GM12864 (cell line): ENCODE measurements at regions not wholly inside any gene's neighbourhood (a gene's known extent, or its start where the extent isn't known, plus 50 kb on each side); places are given as distances from the start of the nearest gene placed in this dataset.

Source experiments
- DNase-seq: peaks from one replicate; pipeline ENCODE4 v3.0.0-alpha.2; 2011; ENCODE audit warnings: low read depth
- H3K4me3 ChIP-seq: 2 replicates; pipeline ENCODE4 v1.5.1; 2011; ENCODE audit warnings: mild to moderate bottlenecking, low read depth, low read length, control low read depth
- CTCF ChIP-seq: IDR thresholded peaks from 2 replicates; pipeline ENCODE4 v1.5.1; 2011; ENCODE audit warnings: low read depth, mild to moderate bottlenecking, moderate library complexity, low read length, control low read depth, inconsistent platforms; ENCODE audit errors: missing control alignments

- DNase-seq, result no peak
- H3K4me3 ChIP-seq, result no peak overlapping the region
- TF ChIP-seq CTCF, result no peak
These were observed 434.5 kb downstream of the HDGFL1 start for GRCh38 chr6:23003671-23004467.

- no peak for TF ChIP-seq CTCF
- no peak for DNase-seq
- no peak overlapping the region for H3K4me3 ChIP-seq
These were observed 437.3 kb downstream of the HDGFL1 start for GRCh38 chr6:23006656-23007055.

GRCh38 chr6:23011615-23012014, 442.2 kb downstream of the HDGFL1 start:
- DNase-seq, result no peak
- TF ChIP-seq CTCF, result no peak
- H3K4me3 ChIP-seq, result no peak overlapping the region

- no peak for DNase-seq
- H3K4me3 ChIP-seq, result no peak overlapping the region
- no peak for TF ChIP-seq CTCF
These were observed 444.4 kb downstream of the HDGFL1 start for GRCh38 chr6:23013776-23014175.

GRCh38 chr6:23016696-23017095, 447.3 kb downstream of the HDGFL1 start:
- no peak for DNase-seq
- TF ChIP-seq CTCF, result no peak

GRCh38 chr6:23021487-23021886, 452.1 kb downstream of the HDGFL1 start:
- no peak overlapping the region for H3K4me3 ChIP-seq
- no peak for DNase-seq
- no peak for TF ChIP-seq CTCF

More at GRCh38 chr6:23016696-23017095, 447.3 kb downstream of the HDGFL1 start:
- H3K4me3 ChIP-seq, result no peak overlapping the region

- no peak for DNase-seq
- H3K4me3 ChIP-seq, result no peak overlapping the region
- TF ChIP-seq CTCF, result no peak
These were observed 457.9 kb downstream of the HDGFL1 start for GRCh38 chr6:23027281-23027680.
